Naive thymus-derived CD4-positive, alpha-beta T cell (primary cell): ENCODE measurements at regions not wholly inside any gene's neighbourhood (a gene's known extent, or its start where the extent isn't known, plus 50 kb on each side); places are given as distances from the start of the nearest gene placed in this dataset.

Experiments used
- ATAC-seq: fragments of 150-1000 bp; cut with Tn5 transposase; 2 replicates; pipeline ENCODE4 v1.10.0; 2021; ENCODE audit warnings: mild to moderate bottlenecking, moderate library complexity
- CTCF ChIA-PET: fragments of 350-600 bp; sonication (Branson Sonifier 250); formaldehyde crosslinking; loops from one replicate; lab custom pipeline; 2021; ENCODE audit warnings: antibody characterized with exemption; lab: Charles Lee
- POLR2A ChIA-PET: fragments of 350-600 bp; sonication (Branson Sonifier 250); formaldehyde crosslinking; loops from one replicate; lab custom pipeline; 2021; ENCODE audit warnings: antibody characterized with exemption, inconsistent platforms; lab: Charles Lee
- DNase-seq, 9 donors: peaks; one replicate each; pipeline versions ENCODE4 v3.0.0 to v3.0.0-alpha.2; 2020 to 2022; ENCODE audit warnings: mixed read lengths in 1 of 9
- H3K27ac ChIP-seq: one replicate; pipeline ENCODE4 v1.7.0; 2013; ENCODE audit warnings: mild to moderate bottlenecking, low read depth, low read length, moderate library complexity
- H3K27me3 ChIP-seq, 2 donors: one replicate each; pipeline ENCODE4 v1.7.0; 2013; ENCODE audit warnings: low read length in 2 of 2, mild to moderate bottlenecking in 2 of 2, moderate library complexity in 2 of 2; ENCODE audit not compliant: control insufficient read depth in 2 of 2, insufficient read depth in 2 of 2
- H3K36me3 ChIP-seq, 3 experiments: 1 replicate in 2 of 3; 2 replicates in 1 of 3; pipeline ENCODE4 v1.7.0; 2013; ENCODE audit warnings: low read length in 3 of 3, mild to moderate bottlenecking in 3 of 3, moderate library complexity in 1 of 3; ENCODE audit not compliant: insufficient read depth in 3 of 3, control insufficient read depth in 2 of 3
- H3K4me1 ChIP-seq, 2 donors: one replicate each; pipeline ENCODE4 v1.7.0; 2013; ENCODE audit warnings: low read length in 2 of 2, mild to moderate bottlenecking in 2 of 2, moderate library complexity in 1 of 2; ENCODE audit not compliant: control insufficient read depth in 2 of 2, insufficient read depth in 2 of 2
- H3K4me3 ChIP-seq: 2 replicates; pipeline ENCODE4 v1.7.0; 2013; ENCODE audit warnings: mild to moderate bottlenecking, low read length
- H3K9me3 ChIP-seq, 3 experiments: 1 replicate in 2 of 3; 2 replicates in 1 of 3; pipeline ENCODE4 v1.7.0; 2013; ENCODE audit warnings: low read length in 3 of 3; ENCODE audit not compliant: control insufficient read depth in 2 of 3
- H3K27ac Mint-ChIP-seq, 9 donors: one replicate each; pipeline ENCODE4 v1.8.0; 2020 to 2022; ENCODE audit warnings: mixed read lengths in 9 of 9, mild to moderate bottlenecking in 8 of 9, moderate library complexity in 5 of 9, inconsistent platforms in 2 of 9
- H3K27me3 Mint-ChIP-seq, 5 donors: one replicate each; pipeline ENCODE4 v1.8.0; 2021 to 2022; ENCODE audit warnings: mixed read lengths in 5 of 5, mild to moderate bottlenecking in 1 of 5
- H3K36me3 Mint-ChIP-seq, 5 donors: one replicate each; pipeline ENCODE4 v1.8.0; 2020 to 2022; ENCODE audit warnings: mixed read lengths in 5 of 5, mild to moderate bottlenecking in 3 of 5, inconsistent platforms in 1 of 5
- H3K4me1 Mint-ChIP-seq, 7 donors: one replicate each; pipeline ENCODE4 v1.8.0; 2020 to 2022; ENCODE audit warnings: mixed read lengths in 7 of 7, mild to moderate bottlenecking in 3 of 7, inconsistent platforms in 1 of 7
- H3K4me3 Mint-ChIP-seq, 10 donors: one replicate each; pipeline ENCODE4 v1.8.0; 2020 to 2022; ENCODE audit warnings: mild to moderate bottlenecking in 10 of 10, mixed read lengths in 10 of 10, moderate library complexity in 6 of 10, inconsistent platforms in 2 of 10
- H3K9me3 Mint-ChIP-seq, 11 donors: one replicate each; pipeline ENCODE4 v1.8.0; 2020 to 2022; ENCODE audit warnings: mixed read lengths in 11 of 11, mild to moderate bottlenecking in 4 of 11, inconsistent platforms in 1 of 11, moderate library complexity in 1 of 11
- intact Hi-C, 2 donors: fragments of 100-400 bp; cut with micrococcal nuclease; formaldehyde crosslinking; loops; one replicate each; pipeline ENCODE4 v1.15.1; 2023

GRCh38 chr16:74034200-74034599, 262.4 kb upstream of the PSMD7 start:
- Mint-ChIP-seq H3K27me3 (peaks cover 0 to 29% (median 11%) of the 10 kb centered on the region in 5 donors), H3K4me3 (no peak overlapping the region), H3K36me3 (no peaks in the 10 kb centered on the region), H3K9me3 (no peaks in the 10 kb centered on the region), H3K27ac (no peak overlapping the region), H3K4me1 (no peaks in the 10 kb centered on the region)
- ATAC-seq (no peak), DNase-seq (no peak)
- ChIA-PET CTCF (no interaction called here), POLR2A (no interaction called here)
- intact Hi-C loops, result no loop called here
- no peak overlapping the region for H3K27ac ChIP-seq
- no peaks in the 10 kb centered on the region for H3K9me3 ChIP-seq
- H3K4me3 ChIP-seq, result no peak overlapping the region
- H3K4me1 ChIP-seq, result no peaks in the 10 kb centered on the region
- no peaks in the 10 kb centered on the region for H3K27me3 ChIP-seq
- no peaks in the 10 kb centered on the region for H3K36me3 ChIP-seq

- Mint-ChIP-seq H3K36me3 (no peaks in the 10 kb centered on the region), H3K27ac (no peak overlapping the region), H3K4me1 (no peaks in the 10 kb centered on the region), H3K27me3 (peaks cover 0 to 27% (median 11%) of the 10 kb centered on the region in 5 donors), H3K9me3 (no peaks in the 10 kb centered on the region), H3K4me3 (no peak overlapping the region)
- ChIA-PET CTCF (no interaction called here), POLR2A (no interaction called here)
- no peak overlapping the region for H3K4me3 ChIP-seq
- H3K27ac ChIP-seq, result no peak overlapping the region
- H3K4me1 ChIP-seq, result no peaks in the 10 kb centered on the region
- no peaks in the 10 kb centered on the region for H3K36me3 ChIP-seq
- no peak for ATAC-seq
- DNase-seq, result no peak
- no peaks in the 10 kb centered on the region for H3K27me3 ChIP-seq
- intact Hi-C loops, result no loop called here
- H3K9me3 ChIP-seq, result no peaks in the 10 kb centered on the region
Observed at GRCh38 chr16:74033441-74033995, 263.1 kb upstream of the PSMD7 start.

GRCh38 chr16:74031551-74031950, 265.1 kb upstream of the PSMD7 start:
- ATAC-seq (no peak), DNase-seq (no peak)
- ChIA-PET CTCF (no interaction called here), POLR2A (no interaction called here)
- H3K27ac Mint-ChIP-seq, result no peak overlapping the region
- H3K4me3 ChIP-seq, result no peak overlapping the region
- no peaks in the 10 kb centered on the region for H3K9me3 Mint-ChIP-seq
- no peak overlapping the region for H3K27ac ChIP-seq
- H3K4me3 Mint-ChIP-seq, result no peak overlapping the region
- H3K36me3 Mint-ChIP-seq, result no peaks in the 10 kb centered on the region
- no peaks in the 10 kb centered on the region for H3K4me1 Mint-ChIP-seq
- H3K36me3 ChIP-seq, result no peaks in the 10 kb centered on the region
- H3K27me3 ChIP-seq, result no peaks in the 10 kb centered on the region
- peaks cover 0 to 18% (median 13%) of the 10 kb centered on the region in 5 donors for H3K27me3 Mint-ChIP-seq
- no peaks in the 10 kb centered on the region for H3K4me1 ChIP-seq
- no peaks in the 10 kb centered on the region for H3K9me3 ChIP-seq
- intact Hi-C loops, result no loop called here

GRCh38 chr16:74030000-74030706, 266.5 kb upstream of the PSMD7 start:
- DNase-seq, result no peak
- Histone ChIP-seq H3K36me3 (no peaks in the 10 kb centered on the region), H3K27me3 (no peaks in the 10 kb centered on the region), H3K4me3 (no peak overlapping the region), H3K27ac (no peak overlapping the region), H3K4me1 (no peaks in the 10 kb centered on the region), H3K9me3 (no peaks in the 10 kb centered on the region)
- CTCF ChIA-PET, result no interaction called here
- no peaks in the 10 kb centered on the region for H3K4me1 Mint-ChIP-seq
- H3K27me3 Mint-ChIP-seq, result peaks cover 0 to 14% (median 8%) of the 10 kb centered on the region in 5 donors
- no peak overlapping the region for H3K27ac Mint-ChIP-seq
- intact Hi-C loops, result no loop called here
- H3K9me3 Mint-ChIP-seq, result no peaks in the 10 kb centered on the region
- POLR2A ChIA-PET, result no interaction called here
- no peaks in the 10 kb centered on the region for H3K36me3 Mint-ChIP-seq
- H3K4me3 Mint-ChIP-seq, result no peak overlapping the region
- ATAC-seq, result no peak

- Mint-ChIP-seq H3K4me3 (no peak overlapping the region), H3K36me3 (no peaks in the 10 kb centered on the region), H3K27me3 (peaks cover 0 to 11% (median 3%) of the 10 kb centered on the region in 5 donors), H3K27ac (no peak overlapping the region), H3K9me3 (no peaks in the 10 kb centered on the region), H3K4me1 (no peaks in the 10 kb centered on the region)
- POLR2A ChIA-PET, result no interaction called here
- Histone ChIP-seq H3K36me3 (no peaks in the 10 kb centered on the region), H3K4me3 (no peak overlapping the region), H3K27me3 (no peaks in the 10 kb centered on the region), H3K27ac (no peak overlapping the region), H3K9me3 (no peaks in the 10 kb centered on the region), H3K4me1 (no peaks in the 10 kb centered on the region)
- CTCF ChIA-PET, result no interaction called here
- DNase-seq (no peak), ATAC-seq (no peak)
- intact Hi-C loops, result no loop called here
Observed at GRCh38 chr16:74029115-74029792, 267.4 kb upstream of the PSMD7 start.

GRCh38 chr16:74026373-74027281, 270.0 kb upstream of the PSMD7 start:
- no peak overlapping the region for H3K27ac Mint-ChIP-seq
- ChIA-PET POLR2A (no interaction called here), CTCF (no interaction called here)
- H3K4me3 ChIP-seq, result no peak overlapping the region
- H3K9me3 Mint-ChIP-seq, result peaks cover 0 to 1% (median 0%) of the 10 kb centered on the region in 11 donors
- no peak overlapping the region for H3K4me3 Mint-ChIP-seq
- no peak for ATAC-seq
- H3K4me1 Mint-ChIP-seq, result no peaks in the 10 kb centered on the region
- no peaks in the 10 kb centered on the region for H3K36me3 Mint-ChIP-seq
- intact Hi-C loops, result no loop called here
- no peaks in the 10 kb centered on the region for H3K9me3 ChIP-seq
- no peak for DNase-seq
- H3K27me3 ChIP-seq, result no peaks in the 10 kb centered on the region
- H3K27ac ChIP-seq, result no peak overlapping the region
- no peaks in the 10 kb centered on the region for H3K4me1 ChIP-seq
- no peaks in the 10 kb centered on the region for H3K36me3 ChIP-seq
- H3K27me3 Mint-ChIP-seq, result peaks cover 0 to 16% (median 5%) of the 10 kb centered on the region in 5 donors
